HFFc6 (cell line): ENCODE measurements at regions not wholly inside any gene's neighbourhood (a gene's known extent, or its start where the extent isn't known, plus 50 kb on each side); places are given as distances from the start of the nearest gene placed in this dataset.

Experiments used
- DNase-seq: peaks from one replicate; pipeline ENCODE4 v3.0.0-alpha.2; 2018
- H3K27ac Mint-ChIP-seq: 2 replicates; pipeline ENCODE4 v1.8.0; 2020; ENCODE audit warnings: mild to moderate bottlenecking, mixed read lengths
- H3K27me3 Mint-ChIP-seq: 2 replicates; pipeline ENCODE4 v1.8.0; 2021; ENCODE audit warnings: mild to moderate bottlenecking, moderate library complexity, mixed read lengths; ENCODE audit not compliant: insufficient read depth
- H3K36me3 Mint-ChIP-seq: 2 replicates; pipeline ENCODE4 v1.8.0; 2021; ENCODE audit warnings: low read depth, mixed read lengths
- H3K4me1 Mint-ChIP-seq: 2 replicates; pipeline ENCODE4 v1.8.0; 2020; ENCODE audit warnings: low read depth, mixed read lengths
- H3K4me3 Mint-ChIP-seq: 2 replicates; pipeline ENCODE4 v1.8.0; 2020; ENCODE audit warnings: mild to moderate bottlenecking, moderate library complexity, mixed read lengths
- H3K9me3 Mint-ChIP-seq: 2 replicates; pipeline ENCODE4 v1.8.0; 2020; ENCODE audit warnings: mild to moderate bottlenecking, mixed read lengths
- CTCF ChIP-seq: fragments of 200-600 bp; sonication (generic); IDR thresholded peaks from 2 replicates; pipeline ENCODE4 v1.5.0; 2021; ENCODE audit warnings: antibody characterized with exemption, mild to moderate bottlenecking

GRCh38 chr4:36439556-36439955, 158.1 kb downstream of the DTHD1 start:
- H3K4me1 Mint-ChIP-seq: no peaks in the 10 kb centered on the region
- no peak for TF ChIP-seq CTCF
- no peak overlapping the region for H3K27ac Mint-ChIP-seq
- DNase-seq: no peak
- no peaks in the 10 kb centered on the region for H3K36me3 Mint-ChIP-seq
- no peak overlapping the region for H3K4me3 Mint-ChIP-seq
- H3K27me3 Mint-ChIP-seq: no peaks in the 10 kb centered on the region; the same call in 1 of the 2 replicates
- peaks cover 58% of the 10 kb centered on the region for H3K9me3 Mint-ChIP-seq

DNA sequence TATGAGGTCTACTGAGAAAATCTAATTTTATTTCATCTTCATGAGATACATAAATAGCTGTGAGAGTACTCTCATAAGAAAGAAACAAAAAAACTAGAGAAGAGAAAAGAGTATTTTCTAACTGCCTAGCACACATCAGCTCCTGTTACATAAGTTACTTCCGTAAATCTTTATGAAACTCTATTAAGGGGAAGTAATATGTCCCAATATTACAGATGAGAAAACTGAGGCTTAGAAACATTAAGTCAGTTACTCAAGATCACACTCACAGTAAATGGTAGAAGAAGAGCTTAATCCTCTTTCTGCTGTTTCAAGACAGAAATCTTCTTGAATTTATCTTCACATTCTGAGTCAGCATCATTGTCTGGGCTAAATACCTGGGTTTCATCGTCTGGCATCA, 164.1 kb downstream of the DTHD1 start:
- no peak for DNase-seq
- Mint-ChIP-seq H3K4me3 (no peak overlapping the region), H3K9me3 (peaks cover 57% of the 10 kb centered on the region), H3K27ac (no peak overlapping the region), H3K36me3 (no peaks in the 10 kb centered on the region), H3K4me1 (no peaks in the 10 kb centered on the region), H3K27me3 (no peaks in the 10 kb centered on the region)
- no peak for TF ChIP-seq CTCF

- no peak for TF ChIP-seq CTCF
- no peaks in the 10 kb centered on the region for H3K36me3 Mint-ChIP-seq
- no peak overlapping the region for H3K27ac Mint-ChIP-seq
- no peak overlapping the region for H3K4me3 Mint-ChIP-seq
- DNase-seq: no peak
- H3K27me3 Mint-ChIP-seq: no peaks in the 10 kb centered on the region
- H3K9me3 Mint-ChIP-seq: peaks cover 49% of the 10 kb centered on the region
- H3K4me1 Mint-ChIP-seq: no peaks in the 10 kb centered on the region
Measured at GRCh38 chr4:36446275-36446674, 164.9 kb downstream of the DTHD1 start.

- Mint-ChIP-seq H3K36me3 (no peaks in the 10 kb centered on the region), H3K4me1 (no peaks in the 10 kb centered on the region), H3K27me3 (no peaks in the 10 kb centered on the region), H3K27ac (no peak overlapping the region), H3K9me3 (peaks cover 39% of the 10 kb centered on the region), H3K4me3 (no peak overlapping the region)
- no peak for DNase-seq
- TF ChIP-seq CTCF: no peak
Measured at GRCh38 chr4:36461344-36461743, 179.9 kb downstream of the DTHD1 start.

- no peak overlapping the region for H3K27ac Mint-ChIP-seq
- H3K4me1 Mint-ChIP-seq: no peaks in the 10 kb centered on the region
- no peak for DNase-seq
- no peaks in the 10 kb centered on the region for H3K36me3 Mint-ChIP-seq
- no peak overlapping the region for H3K4me3 Mint-ChIP-seq
- no peak for TF ChIP-seq CTCF
- no peaks in the 10 kb centered on the region for H3K27me3 Mint-ChIP-seq
- peaks cover 28% of the 10 kb centered on the region for H3K9me3 Mint-ChIP-seq
Measured at GRCh38 chr4:36467670-36468069, 186.3 kb downstream of the DTHD1 start.

GRCh38 chr4:36471903-36472302, 190.5 kb downstream of the DTHD1 start:
- Mint-ChIP-seq H3K4me3 (no peak overlapping the region), H3K4me1 (no peaks in the 10 kb centered on the region), H3K27ac (no peak overlapping the region), H3K9me3 (peaks cover 33% of the 10 kb centered on the region), H3K27me3 (no peaks in the 10 kb centered on the region; the same call in 1 of the 2 replicates), H3K36me3 (no peaks in the 10 kb centered on the region)
- no peak for TF ChIP-seq CTCF
- no peak for DNase-seq
